LNCaP clone FGC (cell line): ENCODE measurements at regions not wholly inside any gene's neighbourhood (a gene's known extent, or its start where the extent isn't known, plus 50 kb on each side); places are given as distances from the start of the nearest gene placed in this dataset.
"Not testable (repeated sequence)": the region's sequence is repeated elsewhere in the genome, so short reads cannot be mapped to it uniquely, and the experiment has no call there.

Source experiments
- DNase-seq: peaks from one replicate; pipeline ENCODE4 v3.0.0-alpha.2; 2011; ENCODE audit warnings: low read depth
- H3K4me3 ChIP-seq: 2 replicates; pipeline ENCODE4 v1.5.1; 2011; ENCODE audit warnings: mild to moderate bottlenecking, low read depth, low read length, control low read depth
- CTCF ChIP-seq: IDR thresholded peaks from 2 replicates; pipeline ENCODE4 v1.5.1; 2012; ENCODE audit warnings: mild to moderate bottlenecking; ENCODE audit not compliant: control insufficient read depth, insufficient read depth; ENCODE audit errors: extremely low read depth

- no peak for DNase-seq
- no peak for TF ChIP-seq CTCF
Measured at GRCh38 chr15:54790693-54791092, 406.0 kb downstream of the RSL24D1 start.

GRCh38 chr15:54789376-54789775, 407.4 kb downstream of the RSL24D1 start:
- DNase-seq = no peak
- H3K4me3 ChIP-seq = no peak overlapping the region
- TF ChIP-seq CTCF = no peak

More at GRCh38 chr15:54790693-54791092, 406.0 kb downstream of the RSL24D1 start:
- H3K4me3 ChIP-seq = no peak overlapping the region

- not testable (repeated sequence) for DNase-seq, H3K4me3 ChIP-seq
Measured at GRCh38 chr15:54781220-54781619, 415.5 kb downstream of the RSL24D1 start.

- DNase-seq = no peak
- no peak overlapping the region for H3K4me3 ChIP-seq
Measured at GRCh38 chr15:54779271-54779670, 417.5 kb downstream of the RSL24D1 start.

GRCh38 chr15:54776410-54776809, 420.3 kb downstream of the RSL24D1 start:
- no peak overlapping the region for H3K4me3 ChIP-seq
- DNase-seq = no peak
- no peak for TF ChIP-seq CTCF

More at GRCh38 chr15:54779271-54779670, 417.5 kb downstream of the RSL24D1 start:
- no peak for TF ChIP-seq CTCF

- no peak overlapping the region for H3K4me3 ChIP-seq
- no peak for DNase-seq
- TF ChIP-seq CTCF = no peak
Measured at GRCh38 chr15:54772663-54773062, 424.1 kb downstream of the RSL24D1 start.

- not testable (repeated sequence) for H3K4me3 ChIP-seq, DNase-seq
Measured at GRCh38 chr15:54749461-54749860, 447.3 kb downstream of the RSL24D1 start.

GRCh38 chr15:54722342-54722986, 474.3 kb downstream of the RSL24D1 start:
- H3K4me3 ChIP-seq = no peak overlapping the region
- no peak for TF ChIP-seq CTCF
- DNase-seq = no peak
